ENCODE measurements at regions not wholly inside any gene's neighbourhood (a gene's known extent, or its start where the extent isn't known, plus 50 kb on each side); places are given as distances from the start of the nearest gene placed in this dataset.

DNA sequence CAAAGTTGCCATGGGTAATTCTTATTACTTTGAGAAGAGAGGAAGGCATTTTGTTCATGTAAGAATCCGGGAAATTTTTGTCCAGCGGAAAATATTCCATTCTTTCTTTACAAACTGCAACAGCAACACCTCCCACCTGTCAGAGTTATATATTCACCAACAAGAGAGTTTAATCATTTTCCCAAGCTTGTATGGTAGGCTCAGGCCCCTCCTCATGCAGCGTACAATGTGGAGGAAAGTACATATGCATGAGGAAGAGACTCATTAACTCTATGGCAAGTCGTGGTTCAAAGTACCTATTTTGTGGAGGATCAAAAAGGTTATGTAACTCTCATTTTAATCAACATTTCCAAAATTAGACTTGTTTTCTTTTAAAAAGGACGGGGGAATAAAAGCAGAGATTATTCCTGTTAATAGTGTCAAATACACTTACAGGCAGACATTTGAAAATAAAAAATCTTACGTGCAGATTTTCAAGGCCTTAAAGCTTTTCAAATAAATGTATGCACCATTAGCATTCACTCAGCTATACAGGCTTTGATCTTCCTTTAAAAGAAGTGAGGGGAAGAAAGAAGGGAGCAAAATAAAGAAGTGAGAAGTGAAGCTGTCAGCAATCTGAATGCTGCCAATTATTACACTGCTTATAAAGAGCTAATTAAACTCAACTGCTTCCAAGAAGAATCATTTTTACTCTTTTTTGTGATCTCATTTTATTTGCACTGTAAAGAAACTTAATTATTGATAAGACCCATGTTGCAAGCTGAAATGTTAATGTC is 204.8 kb downstream of the FAT4 start:
- DNase-seq (ENCODE audit: insufficient read length, low spot score) (no peak), FAIRE-seq (no peak)
- TF ChIP-seq SPI1 (IDR thresholded peaks at IDR 0.05; ENCODE audit: low read depth, low read length) (no peak), PAX5 (IDR thresholded peaks at IDR 0.05; ENCODE audit: insufficient read depth, low read length, severe bottlenecking) (no peak), POLR2A (IDR thresholded peaks at IDR 0.05; ENCODE audit: low read depth, low read length) (no peak), TAF1 (IDR thresholded peaks at IDR 0.05; ENCODE audit: low read depth, low read length) (no peak), POU2F2 (IDR thresholded peaks at IDR 0.05; ENCODE audit: low read depth, low read length) (no peak), POLR2AphosphoS5 (IDR thresholded peaks at IDR 0.05; ENCODE audit: low read depth, low read length) (no peak)

DNA sequence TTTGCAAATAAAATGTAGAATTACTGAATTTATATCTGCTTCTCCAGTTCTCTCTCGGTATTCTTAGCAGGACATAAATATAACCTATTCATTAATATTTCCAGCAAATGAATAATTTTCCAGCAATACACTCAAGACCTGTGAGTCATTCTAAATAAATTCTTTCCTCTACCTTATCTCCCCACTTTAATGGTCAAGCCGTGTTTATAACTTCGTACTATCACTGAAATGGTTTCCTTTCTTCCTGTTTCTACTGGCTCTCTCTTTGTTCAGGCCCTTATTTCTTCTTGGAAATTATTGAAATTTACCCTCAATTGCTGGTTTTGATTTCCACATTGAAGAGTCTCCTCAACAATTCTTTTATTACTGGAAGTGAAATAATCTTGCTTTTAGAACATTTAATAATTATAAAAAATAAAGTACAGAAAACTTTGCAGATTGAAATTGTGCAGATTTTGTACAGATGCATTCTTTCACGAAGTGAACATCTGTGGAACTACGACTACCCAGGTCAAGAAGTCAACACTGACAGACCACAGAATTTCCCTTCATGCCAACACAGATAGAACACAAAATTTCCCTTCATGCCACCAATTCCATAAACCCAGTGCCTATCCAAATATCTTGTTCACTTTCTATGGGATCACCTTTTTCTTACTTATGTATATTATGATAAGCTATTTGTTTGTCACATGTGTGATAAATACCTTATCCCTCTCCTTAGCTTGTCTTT is 205.7 kb downstream of the FAT4 start:
- TF ChIP-seq PAX5 (IDR thresholded peaks at IDR 0.05; ENCODE audit: insufficient read depth, low read length, severe bottlenecking) (no peak), POLR2AphosphoS5 (IDR thresholded peaks at IDR 0.05; ENCODE audit: low read depth, low read length) (no peak), POLR2A (IDR thresholded peaks at IDR 0.05; ENCODE audit: low read depth, low read length) (no peak), TAF1 (IDR thresholded peaks at IDR 0.05; ENCODE audit: low read depth, low read length) (no peak)
- FAIRE-seq (no peak), DNase-seq (ENCODE audit: insufficient read length, low spot score) (no peak)

DNA sequence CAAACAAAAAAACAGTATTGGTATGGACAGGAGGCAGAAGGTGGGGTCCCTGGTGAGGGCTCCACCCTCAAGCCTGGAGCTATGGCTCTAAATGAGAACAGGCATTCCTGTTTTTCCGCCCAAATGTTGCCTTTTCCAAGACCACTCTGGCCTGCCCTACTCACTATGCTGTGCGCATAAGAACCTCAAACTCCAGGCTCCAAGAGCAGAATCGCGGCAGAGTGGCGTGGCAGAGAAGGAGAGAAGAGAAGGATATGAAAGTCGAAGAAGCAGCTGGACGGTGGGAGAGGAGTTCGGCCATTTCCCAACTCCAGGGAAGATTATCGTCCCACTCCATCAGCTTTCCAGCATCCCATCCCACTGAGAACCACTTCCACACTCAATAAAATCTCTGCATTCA is 207.8 kb downstream of the FAT4 start:
- FAIRE-seq = no peak
- no peak for DNase-seq (ENCODE audit: insufficient read length, low spot score)
- TF ChIP-seq POLR2AphosphoS5 (IDR thresholded peaks at IDR 0.05; ENCODE audit: low read depth, low read length) = no peak
- TF ChIP-seq POLR2A (IDR thresholded peaks at IDR 0.05; ENCODE audit: low read depth, low read length) = no peak
- no peak for TF ChIP-seq SPI1 (IDR thresholded peaks at IDR 0.05; ENCODE audit: low read depth, low read length)
- no peak for TF ChIP-seq PAX5 (IDR thresholded peaks at IDR 0.05; ENCODE audit: insufficient read depth, low read length, severe bottlenecking)

DNA sequence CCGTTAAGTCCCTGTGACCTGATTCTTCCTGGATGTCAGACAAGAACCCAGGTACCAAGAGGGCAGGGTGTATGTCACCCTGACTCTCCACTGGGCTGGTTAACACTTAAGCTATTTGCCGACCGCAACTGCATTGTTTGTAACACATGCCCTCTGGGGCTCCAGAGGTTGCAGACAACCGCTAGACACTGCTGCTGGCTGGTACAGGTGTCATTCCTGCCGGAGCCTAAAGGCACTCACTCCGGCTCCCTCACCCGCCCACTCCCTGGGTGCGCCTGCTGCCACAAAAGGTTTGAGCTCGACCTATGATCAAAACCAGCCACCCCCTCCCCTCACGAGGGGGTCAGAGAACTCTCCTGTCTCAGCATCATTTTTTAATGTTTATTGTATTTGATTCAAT is 208.2 kb downstream of the FAT4 start:
- DNase-seq (ENCODE audit: insufficient read length, low spot score) (no peak), FAIRE-seq (no peak)
- TF ChIP-seq POLR2A (IDR thresholded peaks at IDR 0.05; ENCODE audit: low read depth, low read length) (no peak), POU2F2 (IDR thresholded peaks at IDR 0.05; ENCODE audit: low read depth, low read length) (no peak), SPI1 (IDR thresholded peaks at IDR 0.05; ENCODE audit: low read depth, low read length) (no peak), TAF1 (IDR thresholded peaks at IDR 0.05; ENCODE audit: low read depth, low read length) (no peak), POLR2AphosphoS5 (IDR thresholded peaks at IDR 0.05; ENCODE audit: low read depth, low read length) (no peak), PAX5 (IDR thresholded peaks at IDR 0.05; ENCODE audit: insufficient read depth, low read length, severe bottlenecking) (no peak)

- no peak for DNase-seq (ENCODE audit: insufficient read length, low spot score)
- TF ChIP-seq POLR2AphosphoS5 (IDR thresholded peaks at IDR 0.05; ENCODE audit: low read depth, low read length) = no peak
- no peak for TF ChIP-seq TAF1 (IDR thresholded peaks at IDR 0.05; ENCODE audit: low read depth, low read length)
- TF ChIP-seq PAX5 (IDR thresholded peaks at IDR 0.05; ENCODE audit: insufficient read depth, low read length, severe bottlenecking) = no peak
- no peak for TF ChIP-seq POU2F2 (IDR thresholded peaks at IDR 0.05; ENCODE audit: low read depth, low read length)
These were observed 211.7 kb downstream of the FAT4 start for GRCh38 chr4:125526420-125526819.

GRCh38 chr4:125527681-125528080 is 212.9 kb downstream of the FAT4 start:
- FAIRE-seq (no peak), DNase-seq (ENCODE audit: insufficient read length, low spot score) (no peak)
- no peak for TF ChIP-seq POU2F2 (IDR thresholded peaks at IDR 0.05; ENCODE audit: low read depth, low read length)

More at GRCh38 chr4:125526420-125526819, 211.7 kb downstream of the FAT4 start:
- no peak for FAIRE-seq

DNA sequence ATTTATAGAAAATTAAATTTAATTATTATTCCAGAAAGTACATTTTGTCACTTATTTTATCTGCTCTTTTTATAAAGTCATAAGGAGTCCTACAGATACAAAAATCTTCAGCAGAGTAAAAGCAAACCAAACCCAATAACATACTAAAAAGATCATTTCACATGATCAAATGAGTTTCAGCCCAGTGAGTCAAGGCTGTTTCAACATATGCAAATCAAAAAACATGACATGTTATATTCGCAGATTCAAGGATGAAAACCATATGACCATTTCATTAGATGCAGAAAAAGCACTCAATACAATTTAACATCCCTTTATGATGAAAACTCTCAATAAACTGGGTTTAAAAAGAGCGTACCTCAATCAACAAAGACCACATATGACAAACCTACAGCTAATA is 214.3 kb downstream of the FAT4 start:
- no peak for TF ChIP-seq TAF1 (IDR thresholded peaks at IDR 0.05; ENCODE audit: low read depth, low read length)
- no peak for TF ChIP-seq POLR2A (IDR thresholded peaks at IDR 0.05; ENCODE audit: low read depth, low read length)
- no peak for TF ChIP-seq POLR2AphosphoS5 (IDR thresholded peaks at IDR 0.05; ENCODE audit: low read depth, low read length)
- no peak for TF ChIP-seq SPI1 (IDR thresholded peaks at IDR 0.05; ENCODE audit: low read depth, low read length)
- TF ChIP-seq PAX5 (IDR thresholded peaks at IDR 0.05; ENCODE audit: insufficient read depth, low read length, severe bottlenecking) = no peak
- no peak for TF ChIP-seq POU2F2 (IDR thresholded peaks at IDR 0.05; ENCODE audit: low read depth, low read length)
- no peak for DNase-seq (ENCODE audit: insufficient read length, low spot score)
- FAIRE-seq = no peak

DNA sequence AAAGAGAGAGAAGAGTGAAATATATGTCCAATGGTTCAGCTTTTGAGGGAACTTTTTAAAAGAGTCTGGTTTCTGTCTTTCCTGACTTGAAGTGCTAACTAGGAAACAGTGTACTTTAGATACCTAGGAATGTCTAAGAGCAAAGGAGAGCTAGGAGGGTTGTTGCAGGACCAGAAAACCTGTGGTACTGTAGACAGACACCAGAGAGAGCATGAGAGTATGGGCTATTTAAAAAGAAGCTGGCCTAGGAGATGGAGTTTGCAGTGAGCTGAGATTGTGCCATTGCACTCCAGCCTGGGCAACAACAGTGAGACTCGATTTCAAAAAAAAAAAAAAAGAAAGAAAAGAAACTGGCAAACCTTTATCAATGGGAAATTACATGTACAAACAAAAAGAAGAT is 223.9 kb downstream of the FAT4 start:
- no peak for TF ChIP-seq POU2F2 (IDR thresholded peaks at IDR 0.05; ENCODE audit: low read depth, low read length)
- no peak for TF ChIP-seq POLR2AphosphoS5 (IDR thresholded peaks at IDR 0.05; ENCODE audit: low read depth, low read length)
- no peak for TF ChIP-seq POLR2A (IDR thresholded peaks at IDR 0.05; ENCODE audit: low read depth, low read length)
- no peak for TF ChIP-seq SPI1 (IDR thresholded peaks at IDR 0.05; ENCODE audit: low read depth, low read length)
- TF ChIP-seq TAF1 (IDR thresholded peaks at IDR 0.05; ENCODE audit: low read depth, low read length) = no peak
- TF ChIP-seq PAX5 (IDR thresholded peaks at IDR 0.05; ENCODE audit: insufficient read depth, low read length, severe bottlenecking) = no peak
- FAIRE-seq = no peak

DNA sequence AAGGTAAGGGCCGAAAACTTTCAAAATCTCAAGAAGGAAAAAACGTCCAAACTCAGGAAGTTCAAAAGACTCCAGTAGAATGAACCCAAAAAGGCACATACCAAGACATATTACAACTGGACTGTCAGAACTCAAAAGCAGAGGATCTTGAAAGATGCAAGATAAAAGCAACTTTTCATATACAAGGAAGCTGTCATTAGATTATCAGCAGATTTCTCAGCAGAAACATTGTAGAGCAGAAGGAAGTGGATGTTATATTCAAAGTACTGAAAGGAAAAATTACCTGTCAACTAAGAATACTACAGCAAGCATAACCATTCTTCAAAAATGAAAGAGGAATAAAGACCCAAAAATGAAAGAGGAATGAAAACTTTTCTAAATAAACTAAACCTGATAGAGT is 224.9 kb downstream of the FAT4 start:
- FAIRE-seq (no peak), DNase-seq (ENCODE audit: insufficient read length, low spot score) (no peak)
- TF ChIP-seq POU2F2 (IDR thresholded peaks at IDR 0.05; ENCODE audit: low read depth, low read length) = no peak
- TF ChIP-seq TAF1 (IDR thresholded peaks at IDR 0.05; ENCODE audit: low read depth, low read length) = no peak
- TF ChIP-seq SPI1 (IDR thresholded peaks at IDR 0.05; ENCODE audit: low read depth, low read length) = no peak
- no peak for TF ChIP-seq PAX5 (IDR thresholded peaks at IDR 0.05; ENCODE audit: insufficient read depth, low read length, severe bottlenecking)
- no peak for TF ChIP-seq POLR2A (IDR thresholded peaks at IDR 0.05; ENCODE audit: low read depth, low read length)
- no peak for TF ChIP-seq POLR2AphosphoS5 (IDR thresholded peaks at IDR 0.05; ENCODE audit: low read depth, low read length)

More for the DNA sequence above, 223.9 kb downstream of the FAT4 start:
- DNase-seq (ENCODE audit: insufficient read length, low spot score) = no peak
